Type B pancreatic cell (in vitro differentiated cells): ENCODE measurements at regions not wholly inside any gene's neighbourhood (a gene's known extent, or its start where the extent isn't known, plus 50 kb on each side); places are given as distances from the start of the nearest gene placed in this dataset.

ENCODE experiments used
- DNase-seq: peaks from one replicate; pipeline ENCODE4 v3.0.0; 2021; ENCODE audit warnings: mixed read lengths; ENCODE audit not compliant: unreplicated experiment; ENCODE audit errors: extremely low spot score
- H3K27ac Mint-ChIP-seq: 2 replicates; pipeline ENCODE4 v1.8.0; 2021; ENCODE audit warnings: mild to moderate bottlenecking, mixed read lengths
- H3K27me3 Mint-ChIP-seq: 2 replicates; pipeline ENCODE4 v1.8.0; 2021; ENCODE audit warnings: mixed read lengths
- H3K36me3 Mint-ChIP-seq: 2 replicates; pipeline ENCODE4 v1.8.0; 2021; ENCODE audit warnings: mixed read lengths
- H3K4me1 Mint-ChIP-seq: one replicate; pipeline ENCODE4 v1.8.0; 2021; ENCODE audit warnings: mixed read lengths; ENCODE audit not compliant: unreplicated experiment
- H3K4me3 Mint-ChIP-seq: 2 replicates; pipeline ENCODE4 v1.8.0; 2021; ENCODE audit warnings: mild to moderate bottlenecking, mixed read lengths
- H3K9me3 Mint-ChIP-seq: 2 replicates; pipeline ENCODE4 v1.8.0; 2021; ENCODE audit warnings: mixed read lengths
- CTCF ChIP-seq: fragments of 200-600 bp; sonication (generic); conservative IDR thresholded peaks from 2 replicates; pipeline ENCODE4 v1.5.0; 2021; ENCODE audit warnings: antibody characterized with exemption, mild to moderate bottlenecking

GRCh38 chr6:78551361-78551760, 316.0 kb upstream of the IRAK1BP1 start:
- H3K4me1 Mint-ChIP-seq = no peaks in the 10 kb centered on the region
- no peak for DNase-seq
- no peaks in the 10 kb centered on the region for H3K36me3 Mint-ChIP-seq
- no peak overlapping the region for H3K4me3 Mint-ChIP-seq
- H3K27me3 Mint-ChIP-seq = no peaks in the 10 kb centered on the region
- H3K9me3 Mint-ChIP-seq = no peaks in the 10 kb centered on the region
- H3K27ac Mint-ChIP-seq = no peak overlapping the region
- no peak for TF ChIP-seq CTCF

GRCh38 chr6:78552435-78552834, 314.9 kb upstream of the IRAK1BP1 start:
- TF ChIP-seq CTCF = no peak
- no peaks in the 10 kb centered on the region for H3K4me1 Mint-ChIP-seq
- no peaks in the 10 kb centered on the region for H3K36me3 Mint-ChIP-seq

GRCh38 chr6:78554341-78554740, 313.0 kb upstream of the IRAK1BP1 start:
- H3K4me3 Mint-ChIP-seq = no peak overlapping the region
- no peaks in the 10 kb centered on the region for H3K27me3 Mint-ChIP-seq
- DNase-seq = no peak
- TF ChIP-seq CTCF = no peak
- H3K36me3 Mint-ChIP-seq = no peaks in the 10 kb centered on the region
- H3K27ac Mint-ChIP-seq = no peak overlapping the region
- peaks cover 8% of the 10 kb centered on the region for H3K9me3 Mint-ChIP-seq
- no peaks in the 10 kb centered on the region for H3K4me1 Mint-ChIP-seq

More at GRCh38 chr6:78552435-78552834, 314.9 kb upstream of the IRAK1BP1 start:
- no peak overlapping the region for H3K4me3 Mint-ChIP-seq
- no peak overlapping the region for H3K27ac Mint-ChIP-seq
- DNase-seq = no peak
- H3K27me3 Mint-ChIP-seq = no peaks in the 10 kb centered on the region
- peaks cover 8% of the 10 kb centered on the region for H3K9me3 Mint-ChIP-seq

GRCh38 chr6:78559056-78559455, 308.3 kb upstream of the IRAK1BP1 start:
- H3K27ac Mint-ChIP-seq = no peak overlapping the region
- no peak for TF ChIP-seq CTCF
- no peaks in the 10 kb centered on the region for H3K27me3 Mint-ChIP-seq
- H3K36me3 Mint-ChIP-seq = no peaks in the 10 kb centered on the region
- H3K4me1 Mint-ChIP-seq = no peaks in the 10 kb centered on the region
- DNase-seq = no peak
- peaks cover 8% of the 10 kb centered on the region for H3K9me3 Mint-ChIP-seq
- no peak overlapping the region for H3K4me3 Mint-ChIP-seq

- no peak overlapping the region for H3K4me3 Mint-ChIP-seq
- no peaks in the 10 kb centered on the region for H3K27me3 Mint-ChIP-seq
- no peaks in the 10 kb centered on the region for H3K36me3 Mint-ChIP-seq
- DNase-seq = no peak
- no peaks in the 10 kb centered on the region for H3K4me1 Mint-ChIP-seq
- TF ChIP-seq CTCF = no peak
- peaks cover 8% of the 10 kb centered on the region for H3K9me3 Mint-ChIP-seq
- no peak overlapping the region for H3K27ac Mint-ChIP-seq
Observed at GRCh38 chr6:78561015-78561414, 306.3 kb upstream of the IRAK1BP1 start.

- H3K27ac Mint-ChIP-seq = no peak overlapping the region
- TF ChIP-seq CTCF = no peak
- no peak overlapping the region for H3K4me3 Mint-ChIP-seq
- no peak for DNase-seq
- no peaks in the 10 kb centered on the region for H3K9me3 Mint-ChIP-seq
- no peaks in the 10 kb centered on the region for H3K36me3 Mint-ChIP-seq
- no peaks in the 10 kb centered on the region for H3K4me1 Mint-ChIP-seq
- no peaks in the 10 kb centered on the region for H3K27me3 Mint-ChIP-seq
Observed at GRCh38 chr6:78565997-78566396, 301.4 kb upstream of the IRAK1BP1 start.
